ENCODE measurements at regions not wholly inside any gene's neighbourhood (a gene's known extent, or its start where the extent isn't known, plus 50 kb on each side); places are given as distances from the start of the nearest gene placed in this dataset.

DNA sequence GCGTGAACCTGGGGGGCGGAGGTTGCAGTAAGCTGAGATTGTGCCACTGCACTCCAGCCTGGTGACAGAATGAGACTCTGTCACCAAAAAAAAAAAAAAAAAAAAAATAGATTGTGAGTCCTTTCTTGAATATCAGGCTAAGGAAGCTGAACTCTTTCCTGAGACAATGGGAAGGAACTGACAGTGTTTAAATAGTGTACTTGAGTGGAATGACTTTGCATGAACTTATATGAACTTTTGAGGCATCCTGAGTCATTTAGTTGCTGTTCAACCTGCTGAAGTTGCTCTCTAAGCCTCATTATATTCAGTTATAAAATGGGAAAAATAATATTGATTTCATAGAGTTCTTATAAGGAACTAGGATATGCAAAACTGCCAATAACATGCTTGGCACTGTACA is 79.3 kb upstream of the LIMCH1 start:
- Histone ChIP-seq H2BK15ac (ENCODE audit: low read depth, low read length) (no peak overlapping the region), H3K14ac (ENCODE audit: insufficient read depth, low read length) (no peak overlapping the region), H3K23me2 (ENCODE audit: insufficient read length, low read depth, low read length, poor library complexity, severe bottlenecking) (no peaks in the 10 kb centered on the region), H2BK120ac (ENCODE audit: low read depth, low read length, poor library complexity, severe bottlenecking) (no peak overlapping the region), H3K4me2 (ENCODE audit: insufficient read depth, insufficient read length, low read length) (no peak overlapping the region), H3T11ph (ENCODE audit: low read length) (no peak overlapping the region), H2BK12ac (ENCODE audit: insufficient read length, low read depth, low read length) (no peak overlapping the region), H4K20me1 (ENCODE audit: control insufficient read depth, insufficient read depth, insufficient read length) (no peaks in the 10 kb centered on the region), H3K23ac (ENCODE audit: insufficient read length, low read depth, low read length) (no peak overlapping the region), H2AK5ac (ENCODE audit: insufficient read length, low read length) (no peak overlapping the region), H4K8ac (replicated peaks; ENCODE audit: insufficient read length, low read depth, low read length) (no peak overlapping the region), H3K79me2 (ENCODE audit: insufficient read depth, low read length) (no peaks in the 10 kb centered on the region), H3K4ac (ENCODE audit: low read depth, low read length) (no peak overlapping the region), H2BK5ac (ENCODE audit: insufficient read length, low read length) (no peak overlapping the region), H2AFZ (ENCODE audit: low read length) (no peak overlapping the region), H4K91ac (ENCODE audit: insufficient read length, low read depth, low read length) (no peak overlapping the region), H3K79me1 (ENCODE audit: insufficient read depth, low read depth, low read length, poor library complexity, severe bottlenecking) (no peaks in the 10 kb centered on the region), H3K9ac (ENCODE audit: extremely low read depth, insufficient read length, low read length) (no peak overlapping the region), H3K18ac (ENCODE audit: insufficient read length, low read depth, low read length) (no peak overlapping the region), H3K56ac (ENCODE audit: insufficient read length, low read depth, low read length) (no peak overlapping the region), H4K5ac (ENCODE audit: insufficient read length, low read depth, low read length) (no peak overlapping the region), H3K4me1 (ENCODE audit: insufficient read depth, low read length) (peaks cover 4% of the 10 kb centered on the region; the same call in 1 of the 2 replicates), H3K27me3 (ENCODE audit: insufficient read depth, low read length) (no peaks in the 10 kb centered on the region), H2BK20ac (ENCODE audit: low read depth, low read length, poor library complexity, severe bottlenecking) (no peak overlapping the region), H3K27ac (ENCODE audit: insufficient read length, low read depth, low read length) (no peak overlapping the region), H3K9me3 (ENCODE audit: control insufficient read depth, low read depth, low read length) (no peaks in the 10 kb centered on the region)
- DNase-seq: no peak
- peaks cover 28 to 32% of the 10 kb centered on the region in 2 experiments for H3K4me1 Mint-ChIP-seq
- no peak overlapping the region for H3K27ac Mint-ChIP-seq
- no peaks in the 10 kb centered on the region for H3K36me3 Mint-ChIP-seq (ENCODE audit: insufficient read depth in 1 of 3, low read depth in 3 of 3)
- H3K9me3 Mint-ChIP-seq: no peaks in the 10 kb centered on the region; a peak in 1 of 5 replicates
- peaks cover under 1% of the 10 kb centered on the region for H3K27me3 Mint-ChIP-seq (ENCODE audit: low read depth)
- TF ChIP-seq, protein P1, sequence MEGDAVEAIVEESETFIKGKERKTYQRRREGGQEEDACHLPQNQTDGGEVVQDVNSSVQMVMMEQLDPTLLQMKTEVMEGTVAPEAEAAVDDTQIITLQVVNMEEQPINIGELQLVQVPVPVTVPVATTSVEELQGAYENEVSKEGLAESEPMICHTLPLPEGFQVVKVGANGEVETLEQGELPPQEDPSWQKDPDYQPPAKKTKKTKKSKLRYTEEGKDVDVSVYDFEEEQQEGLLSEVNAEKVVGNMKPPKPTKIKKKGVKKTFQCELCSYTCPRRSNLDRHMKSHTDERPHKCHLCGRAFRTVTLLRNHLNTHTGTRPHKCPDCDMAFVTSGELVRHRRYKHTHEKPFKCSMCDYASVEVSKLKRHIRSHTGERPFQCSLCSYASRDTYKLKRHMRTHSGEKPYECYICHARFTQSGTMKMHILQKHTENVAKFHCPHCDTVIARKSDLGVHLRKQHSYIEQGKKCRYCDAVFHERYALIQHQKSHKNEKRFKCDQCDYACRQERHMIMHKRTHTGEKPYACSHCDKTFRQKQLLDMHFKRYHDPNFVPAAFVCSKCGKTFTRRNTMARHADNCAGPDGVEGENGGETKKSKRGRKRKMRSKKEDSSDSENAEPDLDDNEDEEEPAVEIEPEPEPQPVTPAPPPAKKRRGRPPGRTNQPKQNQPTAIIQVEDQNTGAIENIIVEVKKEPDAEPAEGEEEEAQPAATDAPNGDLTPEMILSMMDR (conservative IDR thresholded peaks at IDR 0.05): no peak
- H3K4me3 Mint-ChIP-seq: no peak overlapping the region
- no CpG with 5 or more reads among the region's 2 CpGs for WGBS (ENCODE audit: extremely low coverage, insufficient read length, low lambda C conversion rate)
